Sigmoid colon (tissue), 6 donors: ENCODE measurements at regions not wholly inside any gene's neighbourhood (a gene's known extent, or its start where the extent isn't known, plus 50 kb on each side); places are given as distances from the start of the nearest gene placed in this dataset.

Source experiments
- DNase-seq: peaks from one replicate; pipeline ENCODE4 v3.0.0-alpha.2; 2019
- H3K27ac ChIP-seq, 4 donors: fragments of 200-600 bp; sonication (generic); one replicate each; pipeline ENCODE4 v1.5.1; 2016 to 2019; ENCODE audit warnings: mild to moderate bottlenecking in 1 of 4
- H3K27me3 ChIP-seq, 3 donors: fragments of 200-600 bp; sonication (generic); one replicate each; pipeline ENCODE4 v1.5.1; 2019; ENCODE audit warnings: mild to moderate bottlenecking in 1 of 3
- H3K36me3 ChIP-seq, 4 donors: fragments of 200-600 bp; sonication (generic); one replicate each; pipeline ENCODE4 v1.5.1; 2016 to 2019
- H3K4me1 ChIP-seq, 4 donors: fragments of 200-600 bp; sonication (generic); one replicate each; pipeline ENCODE4 v1.5.1; 2017 to 2019
- H3K4me3 ChIP-seq, 4 donors: fragments of 200-600 bp; sonication (generic); one replicate each; pipeline ENCODE4 v1.5.1; 2017 to 2019; ENCODE audit warnings: mild to moderate bottlenecking in 2 of 4, moderate library complexity in 1 of 4
- H3K9me3 ChIP-seq, 4 donors: fragments of 200-600 bp in 3 of 4; sonication (generic) in 3 of 4; one replicate each; pipeline versions ENCODE4 v1.5.1 to v1.6.1; 2013 to 2019
- CTCF ChIP-seq, 4 experiments: fragments of 450-650 bp in 3 of 4; fragments of 200-600 bp in 1 of 4; IDR thresholded peaks; one replicate each; pipeline ENCODE4 v1.5.1; 2016 to 2019; ENCODE audit warnings: antibody characterized with exemption in 4 of 4, mild to moderate bottlenecking in 3 of 4, moderate library complexity in 2 of 4
- EP300 ChIP-seq, 4 donors: sonication (generic); formaldehyde crosslinking; IDR thresholded peaks; one replicate each; pipeline ENCODE4 v1.6.1; 2017; ENCODE audit warnings: antibody characterized with exemption in 4 of 4
- POLR2A ChIP-seq, 2 donors: fragments of 450-650 bp; IDR thresholded peaks; one replicate each; pipeline ENCODE4 v1.6.1; 2016; ENCODE audit warnings: antibody characterized with exemption in 2 of 2, mild to moderate bottlenecking in 2 of 2, moderate library complexity in 2 of 2
- POLR2AphosphoS5 ChIP-seq, 4 donors: sonication (generic); formaldehyde crosslinking; IDR thresholded peaks; one replicate each; pipeline ENCODE4 v1.6.1; 2017; ENCODE audit warnings: antibody characterized with exemption in 4 of 4
- WGBS, 2 donors: extraction: QIAGEN DNeasy Blood & Tissue Kit; methylation state at CpG; one replicate each; pipeline ENCODE4 v1.1.7; 2013; 5-methylcytosine and 5-hydroxymethylcytosine counted together
- intact Hi-C: fragments of 100-400 bp; cut with DNase I; formaldehyde crosslinking; loops from one replicate; pipeline ENCODE4 v1.15.1; 2023
- donor health status: healthy with polysubstance abuse.
- donor health status: healthy.

- no peak overlapping the region for H3K4me3 ChIP-seq
- DNase-seq, result no peak
- no peaks in the 10 kb centered on the region for H3K4me1 ChIP-seq
- intact Hi-C loops, result no loop called here
- no peaks in the 10 kb centered on the region for H3K36me3 ChIP-seq
- no peak overlapping the region for H3K27ac ChIP-seq
- H3K9me3 ChIP-seq, result no peaks in the 10 kb centered on the region
- TF ChIP-seq EP300 (IDR thresholded peaks at IDR 0.05), result no peak
- TF ChIP-seq POLR2AphosphoS5 (IDR thresholded peaks at IDR 0.05), result no peak
- TF ChIP-seq CTCF (IDR thresholded peaks at IDR 0.05), result no peak
- no peak for TF ChIP-seq POLR2A (IDR thresholded peaks at IDR 0.05)
- no peaks in the 10 kb centered on the region for H3K27me3 ChIP-seq
These were observed 1075.1 kb downstream of the AGBL1 start for GRCh38 chr15:87154761-87155160.

- intact Hi-C loops, result no loop called here
- DNase-seq, result no peak
- no peaks in the 10 kb centered on the region for H3K27me3 ChIP-seq
- WGBS, 2 donors, result 86 to 91% methylated on average over 2 of the region's 2 CpGs
- no peaks in the 10 kb centered on the region for H3K9me3 ChIP-seq
- H3K27ac ChIP-seq, result no peak overlapping the region
- no peaks in the 10 kb centered on the region for H3K36me3 ChIP-seq
- no peak overlapping the region for H3K4me3 ChIP-seq
- no peak for TF ChIP-seq CTCF (IDR thresholded peaks at IDR 0.05)
- no peak for TF ChIP-seq POLR2AphosphoS5 (IDR thresholded peaks at IDR 0.05)
- TF ChIP-seq EP300 (IDR thresholded peaks at IDR 0.05), result no peak
- TF ChIP-seq POLR2A (IDR thresholded peaks at IDR 0.05), result no peak
- H3K4me1 ChIP-seq, result no peaks in the 10 kb centered on the region
These were observed 1071.6 kb downstream of the AGBL1 start for GRCh38 chr15:87151202-87151748.

GRCh38 chr15:87145696-87146095 lies 1066.0 kb downstream of the AGBL1 start:
- 67 to 82% methylated on average over 2 of the region's 2 CpGs for WGBS, 2 donors
- Histone ChIP-seq H3K4me1 (no peaks in the 10 kb centered on the region), H3K4me3 (no peak overlapping the region), H3K27ac (no peak overlapping the region), H3K36me3 (no peaks in the 10 kb centered on the region), H3K27me3 (no peaks in the 10 kb centered on the region), H3K9me3 (peaks cover 0 to 4% (median 2%) of the 10 kb centered on the region in 4 donors)
- intact Hi-C loops, result no loop called here
- TF ChIP-seq POLR2A (IDR thresholded peaks at IDR 0.05) (no peak), EP300 (IDR thresholded peaks at IDR 0.05) (no peak), POLR2AphosphoS5 (IDR thresholded peaks at IDR 0.05) (no peak)
- DNase-seq, result no peak

GRCh38 chr15:87144775-87145174 lies 1065.1 kb downstream of the AGBL1 start:
- Histone ChIP-seq H3K9me3 (peaks cover 0 to 4% (median 2%) of the 10 kb centered on the region in 4 donors), H3K4me3 (no peak overlapping the region), H3K4me1 (no peaks in the 10 kb centered on the region), H3K27me3 (no peaks in the 10 kb centered on the region), H3K36me3 (no peaks in the 10 kb centered on the region), H3K27ac (no peak overlapping the region)
- TF ChIP-seq POLR2AphosphoS5 (IDR thresholded peaks at IDR 0.05) (no peak), POLR2A (IDR thresholded peaks at IDR 0.05) (no peak), EP300 (IDR thresholded peaks at IDR 0.05) (no peak), CTCF (IDR thresholded peaks at IDR 0.05) (no peak)
- DNase-seq, result no peak
- intact Hi-C loops, result no loop called here
- WGBS, 2 donors, result 77 to 78% methylated on average over 1 of the region's 1 CpG

GRCh38 chr15:87142096-87142495 lies 1062.4 kb downstream of the AGBL1 start:
- no peaks in the 10 kb centered on the region for H3K4me1 ChIP-seq
- DNase-seq, result no peak
- H3K27ac ChIP-seq, result no peak overlapping the region
- TF ChIP-seq EP300 (IDR thresholded peaks at IDR 0.05) (no peak), POLR2AphosphoS5 (IDR thresholded peaks at IDR 0.05) (no peak), CTCF (IDR thresholded peaks at IDR 0.05) (no peak), POLR2A (IDR thresholded peaks at IDR 0.05) (no peak)
- H3K9me3 ChIP-seq, result peaks cover 0 to 4% (median 2%) of the 10 kb centered on the region in 4 donors
- intact Hi-C loops, result no loop called here
- H3K4me3 ChIP-seq, result no peak overlapping the region
- H3K36me3 ChIP-seq, result no peaks in the 10 kb centered on the region
- no peaks in the 10 kb centered on the region for H3K27me3 ChIP-seq
